ENCODE measurements at regions not wholly inside any gene's neighbourhood (a gene's known extent, or its start where the extent isn't known, plus 50 kb on each side); places are given as distances from the start of the nearest gene placed in this dataset.

DNA sequence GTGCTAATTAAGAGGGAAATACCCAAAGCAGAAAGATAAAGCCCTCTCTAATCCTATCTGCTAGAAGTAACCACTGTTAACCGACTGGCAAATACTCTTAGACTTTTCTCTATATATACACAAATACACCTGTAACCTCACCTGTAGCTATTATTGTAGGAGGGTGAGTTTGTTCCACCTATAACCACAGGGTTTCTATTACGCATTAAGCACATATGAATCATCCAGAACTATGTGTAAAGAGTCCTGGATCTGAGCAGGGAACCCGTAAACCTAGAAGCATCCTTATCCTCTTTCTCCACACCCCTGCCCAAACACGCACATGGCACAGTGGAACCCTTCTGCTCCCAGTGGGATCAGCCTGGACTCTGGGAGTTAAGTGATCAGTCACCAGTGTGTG lies 172.8 kb upstream of the C2CD4B start:
- TF ChIP-seq, protein P1, sequence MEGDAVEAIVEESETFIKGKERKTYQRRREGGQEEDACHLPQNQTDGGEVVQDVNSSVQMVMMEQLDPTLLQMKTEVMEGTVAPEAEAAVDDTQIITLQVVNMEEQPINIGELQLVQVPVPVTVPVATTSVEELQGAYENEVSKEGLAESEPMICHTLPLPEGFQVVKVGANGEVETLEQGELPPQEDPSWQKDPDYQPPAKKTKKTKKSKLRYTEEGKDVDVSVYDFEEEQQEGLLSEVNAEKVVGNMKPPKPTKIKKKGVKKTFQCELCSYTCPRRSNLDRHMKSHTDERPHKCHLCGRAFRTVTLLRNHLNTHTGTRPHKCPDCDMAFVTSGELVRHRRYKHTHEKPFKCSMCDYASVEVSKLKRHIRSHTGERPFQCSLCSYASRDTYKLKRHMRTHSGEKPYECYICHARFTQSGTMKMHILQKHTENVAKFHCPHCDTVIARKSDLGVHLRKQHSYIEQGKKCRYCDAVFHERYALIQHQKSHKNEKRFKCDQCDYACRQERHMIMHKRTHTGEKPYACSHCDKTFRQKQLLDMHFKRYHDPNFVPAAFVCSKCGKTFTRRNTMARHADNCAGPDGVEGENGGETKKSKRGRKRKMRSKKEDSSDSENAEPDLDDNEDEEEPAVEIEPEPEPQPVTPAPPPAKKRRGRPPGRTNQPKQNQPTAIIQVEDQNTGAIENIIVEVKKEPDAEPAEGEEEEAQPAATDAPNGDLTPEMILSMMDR (conservative IDR thresholded peaks at IDR 0.05) = no peak
- no peak for TF ChIP-seq EZH2 (IDR thresholded peaks at IDR 0.05; ENCODE audit: low read depth)
